Osteoblast (primary cell): ENCODE measurements at regions not wholly inside any gene's neighbourhood (a gene's known extent, or its start where the extent isn't known, plus 50 kb on each side); places are given as distances from the start of the nearest gene placed in this dataset.

Source experiments
- DNase-seq: peaks from one replicate; pipeline ENCODE4 v3.0.0; 2011; ENCODE audit warnings: low spot score, mixed read lengths; ENCODE audit not compliant: insufficient read length; ENCODE audit errors: missing footprints
- H2AFZ ChIP-seq: 2 replicates; pipeline ENCODE4 v1.6.0; 2011; ENCODE audit warnings: mild to moderate bottlenecking, low read length
- H3K27ac ChIP-seq: 2 replicates; pipeline ENCODE4 v1.5.1; 2011; ENCODE audit warnings: mild to moderate bottlenecking, low read depth, low read length, moderate library complexity
- H3K27me3 ChIP-seq: 2 replicates; pipeline ENCODE4 v1.6.0; 2012; ENCODE audit warnings: mild to moderate bottlenecking, control low read depth, inconsistent platforms, low read length, moderate library complexity; ENCODE audit not compliant: insufficient read depth
- H3K36me3 ChIP-seq: 2 replicates; pipeline ENCODE4 v1.5.1; 2011; ENCODE audit warnings: mild to moderate bottlenecking, low read length, control low read depth, moderate library complexity; ENCODE audit not compliant: insufficient read depth
- H3K4me1 ChIP-seq: 2 replicates; pipeline ENCODE4 v1.5.1; 2011; ENCODE audit warnings: mild to moderate bottlenecking, low read length, control low read depth, moderate library complexity; ENCODE audit not compliant: insufficient read depth
- H3K4me2 ChIP-seq: 2 replicates; pipeline ENCODE4 v1.6.0; 2011; ENCODE audit warnings: mild to moderate bottlenecking, low read length; ENCODE audit not compliant: insufficient read depth
- H3K4me3 ChIP-seq: fragments of 200-600 bp; sonication (generic); 3 replicates; pipeline ENCODE4 v1.5.1; 2012; ENCODE audit warnings: mild to moderate bottlenecking, low read length, inconsistent platforms; ENCODE audit not compliant: insufficient read depth
- H3K79me2 ChIP-seq: 2 replicates; pipeline ENCODE4 v1.6.0; 2012; ENCODE audit warnings: mild to moderate bottlenecking, low read length, control low read depth, inconsistent platforms; ENCODE audit not compliant: insufficient read depth
- H3K9me3 ChIP-seq: 2 replicates; pipeline ENCODE4 v1.5.1; 2011; ENCODE audit warnings: low read depth, low read length, control low read depth
- H4K20me1 ChIP-seq: 2 replicates; pipeline ENCODE4 v1.6.0; 2012; ENCODE audit warnings: mild to moderate bottlenecking, low read length, control low read depth; ENCODE audit not compliant: insufficient read depth
- TF ChIP-seq, protein P1 (sequence below): IDR thresholded peaks from 2 replicates; pipeline ENCODE4 v1.5.1; 2011; ENCODE audit warnings: mild to moderate bottlenecking, low read depth, low read length, moderate library complexity; ENCODE audit errors: extremely low read depth

DNA sequence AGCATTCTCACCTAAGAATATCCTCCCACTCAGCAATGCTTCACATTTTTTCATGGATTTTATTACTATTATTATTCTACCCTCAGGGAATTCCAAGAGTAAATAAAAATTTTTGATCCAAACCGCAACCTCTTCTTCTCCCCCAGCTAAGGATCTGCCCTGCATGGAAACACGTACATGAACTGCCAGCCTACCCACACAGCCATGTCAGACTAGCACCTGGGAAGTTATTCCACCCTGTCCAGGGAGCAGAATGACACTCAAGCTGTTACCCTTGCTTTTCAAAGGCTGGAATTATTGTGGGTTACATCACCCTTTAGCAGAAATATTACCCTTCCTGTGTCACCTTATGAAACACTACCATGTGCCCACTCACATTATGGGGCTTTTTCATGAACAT, 227.3 kb upstream of the USP15 start:
- no peak for DNase-seq
- TF ChIP-seq, protein P1, sequence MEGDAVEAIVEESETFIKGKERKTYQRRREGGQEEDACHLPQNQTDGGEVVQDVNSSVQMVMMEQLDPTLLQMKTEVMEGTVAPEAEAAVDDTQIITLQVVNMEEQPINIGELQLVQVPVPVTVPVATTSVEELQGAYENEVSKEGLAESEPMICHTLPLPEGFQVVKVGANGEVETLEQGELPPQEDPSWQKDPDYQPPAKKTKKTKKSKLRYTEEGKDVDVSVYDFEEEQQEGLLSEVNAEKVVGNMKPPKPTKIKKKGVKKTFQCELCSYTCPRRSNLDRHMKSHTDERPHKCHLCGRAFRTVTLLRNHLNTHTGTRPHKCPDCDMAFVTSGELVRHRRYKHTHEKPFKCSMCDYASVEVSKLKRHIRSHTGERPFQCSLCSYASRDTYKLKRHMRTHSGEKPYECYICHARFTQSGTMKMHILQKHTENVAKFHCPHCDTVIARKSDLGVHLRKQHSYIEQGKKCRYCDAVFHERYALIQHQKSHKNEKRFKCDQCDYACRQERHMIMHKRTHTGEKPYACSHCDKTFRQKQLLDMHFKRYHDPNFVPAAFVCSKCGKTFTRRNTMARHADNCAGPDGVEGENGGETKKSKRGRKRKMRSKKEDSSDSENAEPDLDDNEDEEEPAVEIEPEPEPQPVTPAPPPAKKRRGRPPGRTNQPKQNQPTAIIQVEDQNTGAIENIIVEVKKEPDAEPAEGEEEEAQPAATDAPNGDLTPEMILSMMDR = no peak
- Histone ChIP-seq H2AFZ (no peak overlapping the region), H3K36me3 (no peaks in the 10 kb centered on the region), H3K79me2 (no peaks in the 10 kb centered on the region), H3K27ac (no peak overlapping the region), H3K4me2 (no peak overlapping the region), H4K20me1 (no peaks in the 10 kb centered on the region), H3K27me3 (no peaks in the 10 kb centered on the region), H3K4me1 (no peaks in the 10 kb centered on the region), H3K9me3 (no peaks in the 10 kb centered on the region), H3K4me3 (no peak overlapping the region)

DNA sequence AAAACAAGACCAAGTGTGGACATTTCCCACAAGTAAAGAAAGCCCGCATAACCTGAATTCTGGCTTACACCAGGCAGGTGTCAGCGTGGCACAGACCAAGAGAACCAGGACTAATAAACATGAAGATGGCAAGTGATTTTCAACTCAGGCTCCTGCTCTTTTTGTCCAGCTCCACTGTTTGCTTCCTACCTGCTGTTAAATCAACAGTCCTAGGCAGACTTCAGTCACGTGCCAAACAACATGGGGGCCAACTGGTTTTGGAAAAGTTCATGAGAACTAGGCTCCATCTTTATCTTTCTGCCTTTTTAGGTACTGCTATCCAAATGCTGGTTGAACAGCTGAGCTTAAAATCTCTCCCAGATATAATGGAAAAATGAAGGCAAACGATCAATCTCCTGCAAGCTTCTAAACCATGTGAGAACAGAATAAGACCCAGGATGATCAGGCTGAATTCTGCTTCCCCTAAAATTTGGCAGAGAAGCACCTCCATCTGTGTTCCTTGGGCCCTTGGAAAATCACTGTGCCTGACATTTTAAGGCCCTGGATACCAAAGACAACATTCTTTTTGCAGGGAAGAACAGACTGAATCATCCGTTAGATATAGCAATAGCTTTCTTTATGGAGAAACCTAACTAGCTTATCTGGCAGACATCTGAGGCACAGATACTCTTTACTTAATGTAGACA, 215.6 kb upstream of the USP15 start:
- H2AFZ ChIP-seq = no peak overlapping the region
- H3K36me3 ChIP-seq = no peaks in the 10 kb centered on the region
- TF ChIP-seq, protein P1 = no peak
- H3K27me3 ChIP-seq = no peaks in the 10 kb centered on the region
- H3K79me2 ChIP-seq = no peaks in the 10 kb centered on the region
- no peaks in the 10 kb centered on the region for H3K9me3 ChIP-seq
- no peak overlapping the region for H3K4me2 ChIP-seq
- no peaks in the 10 kb centered on the region for H4K20me1 ChIP-seq
- H3K4me3 ChIP-seq = no peak overlapping the region
- no peaks in the 10 kb centered on the region for H3K4me1 ChIP-seq
- DNase-seq = no peak
- H3K27ac ChIP-seq = no peak overlapping the region

DNA sequence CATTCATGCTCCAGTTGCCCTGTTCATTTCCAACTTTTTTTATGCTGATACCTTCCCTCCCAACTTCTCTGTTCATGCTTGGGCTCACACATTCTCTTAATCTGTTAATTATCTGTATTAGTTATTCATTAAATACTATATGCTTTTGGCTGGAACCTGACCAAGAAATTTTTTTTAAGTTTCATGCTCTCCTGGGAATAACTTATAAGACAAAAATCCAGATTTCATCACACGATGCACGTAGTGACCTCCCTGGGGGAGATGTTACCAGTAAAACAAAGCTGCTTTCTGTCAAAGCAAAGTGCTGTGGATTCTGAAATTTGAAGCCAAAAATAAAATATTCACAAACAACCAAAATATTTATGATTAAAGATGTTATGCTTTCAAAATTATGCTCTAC, 215.0 kb upstream of the USP15 start:
- TF ChIP-seq, protein P1 = no peak
- no peak overlapping the region for H3K27ac ChIP-seq
- no peak overlapping the region for H3K4me3 ChIP-seq
- H2AFZ ChIP-seq = no peak overlapping the region
- H3K4me1 ChIP-seq = no peaks in the 10 kb centered on the region
- no peaks in the 10 kb centered on the region for H3K79me2 ChIP-seq
- H3K4me2 ChIP-seq = no peak overlapping the region
- no peak for DNase-seq
- no peaks in the 10 kb centered on the region for H4K20me1 ChIP-seq
- H3K9me3 ChIP-seq = no peaks in the 10 kb centered on the region
- no peaks in the 10 kb centered on the region for H3K27me3 ChIP-seq
- H3K36me3 ChIP-seq = no peaks in the 10 kb centered on the region

DNA sequence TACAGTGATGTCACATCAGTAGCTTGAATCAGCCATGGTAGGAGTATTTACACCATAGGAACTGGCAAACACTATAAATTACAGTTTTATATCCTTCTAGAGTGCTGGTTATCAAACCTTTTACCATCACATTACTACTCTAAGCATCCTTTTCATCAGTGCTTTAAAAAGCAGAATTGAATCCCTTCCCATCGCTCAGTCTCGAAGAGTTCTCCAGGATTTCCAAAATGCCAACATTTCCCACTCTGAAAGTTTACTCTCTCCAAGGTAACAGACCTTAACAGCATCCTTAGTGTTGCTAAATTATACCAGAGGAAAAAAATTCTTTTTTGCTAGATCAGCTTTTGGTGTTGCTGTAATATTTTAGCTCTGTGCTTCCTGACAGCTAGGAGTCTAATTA, 209.4 kb upstream of the USP15 start:
- H3K79me2 ChIP-seq = no peaks in the 10 kb centered on the region
- H3K36me3 ChIP-seq = no peaks in the 10 kb centered on the region
- H3K9me3 ChIP-seq = no peaks in the 10 kb centered on the region
- TF ChIP-seq, protein P1 = no peak
- no peak overlapping the region for H3K4me2 ChIP-seq
- H3K4me1 ChIP-seq = no peaks in the 10 kb centered on the region
- H3K27me3 ChIP-seq = no peaks in the 10 kb centered on the region
- H4K20me1 ChIP-seq = no peaks in the 10 kb centered on the region
- H2AFZ ChIP-seq = no peak overlapping the region
- no peak for DNase-seq
- no peak overlapping the region for H3K27ac ChIP-seq
- H3K4me3 ChIP-seq = no peak overlapping the region
